HT1080 (cell line): ENCODE measurements at regions not wholly inside any gene's neighbourhood (a gene's known extent, or its start where the extent isn't known, plus 50 kb on each side); places are given as distances from the start of the nearest gene placed in this dataset.
A peak's percentile ranks its signal among the peaks of the same experiment; 100 is the strongest.

Experiments
- DNase-seq: peaks from one replicate; pipeline ENCODE4 v3.0.0-alpha.2; 2015; ENCODE audit warnings: low read depth

- DNase-seq = no peak
These were observed 170.9 kb upstream of the CAMK1G start for GRCh38 chr1:209412566-209412965.

GRCh38 chr1:209413062-209413461 lies 170.5 kb upstream of the CAMK1G start:
- no peak for DNase-seq

- DNase-seq = no peak
These were observed 168.6 kb upstream of the CAMK1G start for GRCh38 chr1:209414803-209415329.

GRCh38 chr1:209416039-209416438 lies 167.5 kb upstream of the CAMK1G start:
- peak; percentile 83 for DNase-seq

GRCh38 chr1:209416716-209417115 lies 166.8 kb upstream of the CAMK1G start:
- no peak for DNase-seq

- DNase-seq = no peak
These were observed 165.8 kb upstream of the CAMK1G start for GRCh38 chr1:209417761-209418160.

GRCh38 chr1:209420276-209420675 lies 163.2 kb upstream of the CAMK1G start:
- no peak for DNase-seq

- no peak for DNase-seq
These were observed 162.3 kb upstream of the CAMK1G start for GRCh38 chr1:209421186-209421585.

GRCh38 chr1:209421978-209422680 lies 161.4 kb upstream of the CAMK1G start:
- DNase-seq = no peak

GRCh38 chr1:209425959-209426358 lies 157.6 kb upstream of the CAMK1G start:
- DNase-seq = no peak

GRCh38 chr1:209427277-209427676 lies 156.2 kb upstream of the CAMK1G start:
- DNase-seq = no peak

- DNase-seq = no peak
These were observed 155.7 kb upstream of the CAMK1G start for GRCh38 chr1:209427811-209428210.

- no peak for DNase-seq
These were observed 155.1 kb upstream of the CAMK1G start for GRCh38 chr1:209428241-209428921.

- DNase-seq = no peak
These were observed 153.9 kb upstream of the CAMK1G start for GRCh38 chr1:209429611-209430010.

GRCh38 chr1:209430107-209430506 lies 153.4 kb upstream of the CAMK1G start:
- DNase-seq = no peak

- DNase-seq = no peak
These were observed 152.7 kb upstream of the CAMK1G start for GRCh38 chr1:209430821-209431259.

- no peak for DNase-seq
These were observed 152.1 kb upstream of the CAMK1G start for GRCh38 chr1:209431402-209431801.

- no peak for DNase-seq
These were observed 151.6 kb upstream of the CAMK1G start for GRCh38 chr1:209431813-209432442.

GRCh38 chr1:209432443-209432825 lies 151.1 kb upstream of the CAMK1G start:
- DNase-seq = no peak

GRCh38 chr1:209433649-209434031 lies 149.9 kb upstream of the CAMK1G start:
- DNase-seq = no peak

- DNase-seq = peak; percentile 26
These were observed 149.4 kb upstream of the CAMK1G start for GRCh38 chr1:209434066-209434465.

GRCh38 chr1:209434631-209435217 lies 148.8 kb upstream of the CAMK1G start:
- DNase-seq = no peak
